ENCODE measurements at regions not wholly inside any gene's neighbourhood (a gene's known extent, or its start where the extent isn't known, plus 50 kb on each side); places are given as distances from the start of the nearest gene placed in this dataset.
"Not testable (repeated sequence)": the region's sequence is repeated elsewhere in the genome, so short reads cannot be mapped to it uniquely, and the experiment has no call there.

DNA sequence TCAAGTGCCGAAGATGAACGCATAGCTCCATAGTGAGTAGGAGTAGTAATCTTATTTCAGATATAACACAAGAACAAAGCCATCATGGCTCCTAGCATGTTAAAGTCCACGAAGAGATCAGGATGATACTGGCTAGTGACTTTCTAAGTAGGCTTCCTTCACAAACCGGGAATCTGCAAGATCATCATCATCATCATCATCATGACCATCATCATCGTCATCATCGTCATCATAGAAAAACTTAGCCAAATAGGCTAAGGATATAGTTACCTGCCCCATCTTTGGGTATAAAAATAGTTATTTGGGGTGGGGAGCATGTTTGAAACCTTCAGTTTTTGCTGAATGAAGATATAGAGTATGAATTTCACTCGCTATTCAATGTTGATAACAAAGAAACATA lies 57.9 kb downstream of the PYDC2 start:
- DNase-seq (ENCODE audit: low read depth): no peak

DNA sequence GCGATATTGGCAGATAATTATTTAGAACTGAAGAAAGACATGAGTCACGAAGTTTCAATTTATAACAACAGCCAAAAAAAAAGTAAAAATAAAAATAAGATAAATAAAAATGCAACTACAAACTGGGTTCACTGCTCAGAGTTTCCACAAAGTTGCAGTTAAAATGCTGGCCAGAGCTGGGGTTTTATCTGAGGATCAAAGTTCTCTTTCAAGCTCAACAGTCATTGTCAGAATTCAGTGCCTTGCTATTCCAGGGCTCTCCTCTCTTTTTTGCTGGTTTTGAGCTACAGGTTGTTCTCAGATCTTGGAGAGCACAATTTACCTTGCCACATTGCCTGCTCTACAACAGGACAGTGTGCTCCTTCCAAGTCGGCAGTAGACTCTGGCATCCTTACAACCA lies 60.1 kb downstream of the PYDC2 start:
- no peak for DNase-seq (ENCODE audit: low read depth)

DNA sequence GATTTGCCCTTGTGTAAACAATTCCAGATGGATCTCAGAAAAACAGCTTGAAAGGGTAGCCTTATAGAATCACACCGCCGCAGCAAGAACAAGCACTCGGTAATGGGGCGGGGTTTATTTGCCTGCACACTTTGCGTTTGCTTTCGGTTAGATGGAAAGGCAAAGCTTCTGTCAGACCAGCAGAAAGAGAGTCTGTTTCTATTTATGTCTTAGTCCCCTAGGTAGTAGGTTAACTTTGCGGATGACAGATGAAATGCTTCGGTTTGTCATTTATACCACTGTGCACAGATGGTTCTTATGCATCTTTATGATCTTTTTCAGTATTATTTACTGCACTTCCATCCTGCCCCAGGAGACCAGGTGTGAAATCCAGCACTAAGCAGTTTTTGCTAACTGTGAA lies 62.2 kb downstream of the PYDC2 start:
- DNase-seq (ENCODE audit: low read depth): no peak

DNA sequence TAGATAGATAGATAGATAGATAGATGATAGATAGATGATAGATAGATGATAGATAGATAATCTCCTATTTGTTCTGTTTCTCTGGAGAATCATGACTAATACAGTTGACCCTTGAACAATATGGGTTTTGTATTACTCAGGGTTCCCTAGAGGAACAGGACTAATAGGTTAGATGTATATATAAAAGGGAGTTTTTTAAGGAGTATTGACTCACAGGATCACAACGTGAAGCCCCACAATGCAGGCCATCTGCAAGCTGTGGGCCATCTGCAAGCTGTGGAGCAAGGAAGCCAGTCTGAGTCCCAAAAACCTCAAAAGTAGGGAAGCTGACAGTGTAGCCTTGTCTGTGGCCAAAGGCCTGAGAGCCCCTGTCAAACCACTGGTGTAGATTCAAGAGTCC lies 67.6 kb downstream of the PYDC2 start:
- DNase-seq (ENCODE audit: low read depth): peak; percentile 74

DNA sequence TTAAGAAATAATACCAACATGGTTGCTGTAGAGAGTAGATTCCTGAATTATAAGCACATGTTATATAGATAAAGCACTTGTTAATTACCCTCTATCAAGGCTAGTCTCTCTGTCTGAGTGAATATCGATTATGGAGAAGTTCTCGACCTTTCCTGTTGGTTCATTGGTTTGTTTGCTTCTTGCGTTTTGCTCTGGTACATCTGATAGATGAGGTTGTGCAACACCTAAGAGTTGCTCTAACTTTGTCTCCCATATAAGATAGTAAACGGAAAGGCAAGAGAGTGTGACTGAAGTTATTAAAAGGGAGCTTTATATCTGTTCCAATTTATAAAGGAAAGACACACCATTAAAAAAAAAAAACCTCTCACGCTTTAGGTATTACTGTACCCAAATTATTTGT lies 69.0 kb downstream of the PYDC2 start:
- DNase-seq (ENCODE audit: low read depth): no peak

- DNase-seq (ENCODE audit: low read depth): no peak
These were observed 70.5 kb downstream of the PYDC2 start for GRCh38 chr3:191531434-191531972.

GRCh38 chr3:191543018-191543417 lies 82.1 kb downstream of the PYDC2 start:
- DNase-seq (ENCODE audit: low read depth): no peak

DNA sequence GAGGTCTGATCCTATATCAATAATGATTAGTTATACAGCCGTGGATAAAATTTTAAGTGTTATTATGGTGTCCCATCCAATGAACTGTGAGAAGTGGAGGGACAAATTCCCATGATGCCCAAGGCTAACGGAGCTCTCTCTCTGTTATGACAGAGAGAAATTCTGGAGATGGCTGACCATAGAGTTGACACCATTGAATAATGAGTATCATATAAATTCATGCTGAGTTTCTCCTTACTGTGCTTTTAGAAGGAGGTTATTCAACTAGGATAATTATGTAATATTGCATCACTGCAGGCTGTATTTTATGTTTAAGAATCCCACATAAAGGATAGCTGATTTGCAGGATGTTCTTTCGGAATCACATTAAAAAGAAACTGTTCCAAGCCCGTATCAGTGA lies 82.9 kb downstream of the PYDC2 start:
- no peak for DNase-seq (ENCODE audit: low read depth)

- no peak for DNase-seq (ENCODE audit: low read depth)
These were observed 88.4 kb downstream of the PYDC2 start for GRCh38 chr3:191549357-191549756.

- no peak for DNase-seq (ENCODE audit: low read depth)
These were observed 94.1 kb downstream of the PYDC2 start for GRCh38 chr3:191555037-191555436.

- DNase-seq (ENCODE audit: low read depth): no peak
These were observed 96.4 kb downstream of the PYDC2 start for GRCh38 chr3:191557322-191557721.

DNA sequence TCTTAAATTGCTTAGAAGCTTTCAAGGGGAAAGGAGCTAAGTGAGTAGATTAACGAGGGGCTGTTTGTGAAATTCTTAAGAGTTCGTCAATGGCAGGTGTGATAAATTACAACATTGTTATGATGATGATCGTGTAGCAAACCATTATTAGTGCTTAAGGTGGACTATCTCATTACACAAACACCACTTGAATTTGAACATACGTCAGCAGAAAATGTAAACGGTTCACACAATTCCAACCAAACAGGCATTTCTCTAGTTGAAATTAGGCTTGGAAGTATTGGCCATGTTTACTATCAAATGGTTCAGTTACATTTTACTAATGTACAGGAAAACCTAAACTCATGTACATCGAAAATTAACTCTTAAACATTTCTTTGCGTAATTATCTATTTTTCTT lies 102.8 kb downstream of the PYDC2 start:
- no peak for DNase-seq (ENCODE audit: low read depth)

GRCh38 chr3:191566469-191566868 lies 105.5 kb downstream of the PYDC2 start:
- peak; percentile 26 for DNase-seq (ENCODE audit: low read depth)

GRCh38 chr3:191568206-191568605 lies 107.2 kb downstream of the PYDC2 start:
- no peak for DNase-seq (ENCODE audit: low read depth)

DNA sequence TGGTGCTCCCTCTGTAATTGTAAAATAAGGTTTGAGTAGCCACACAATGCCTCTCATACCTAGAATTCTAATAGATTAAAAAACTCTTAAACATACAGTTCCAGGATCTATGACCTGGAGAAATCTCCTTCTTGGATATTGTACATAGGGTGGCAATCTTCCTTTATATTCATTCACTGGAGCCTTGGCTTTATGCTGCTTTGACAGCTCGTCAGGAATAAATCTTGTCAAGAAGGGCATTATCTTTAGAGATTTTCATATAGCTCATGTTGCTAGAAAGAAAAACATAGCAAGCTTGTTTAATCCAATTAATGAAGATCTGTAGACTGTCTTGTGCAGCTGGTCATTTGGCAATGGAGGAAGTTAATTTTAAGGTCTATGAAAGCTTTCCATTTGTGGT lies 131.1 kb downstream of the PYDC2 start:
- DNase-seq (ENCODE audit: low read depth): no peak

DNA sequence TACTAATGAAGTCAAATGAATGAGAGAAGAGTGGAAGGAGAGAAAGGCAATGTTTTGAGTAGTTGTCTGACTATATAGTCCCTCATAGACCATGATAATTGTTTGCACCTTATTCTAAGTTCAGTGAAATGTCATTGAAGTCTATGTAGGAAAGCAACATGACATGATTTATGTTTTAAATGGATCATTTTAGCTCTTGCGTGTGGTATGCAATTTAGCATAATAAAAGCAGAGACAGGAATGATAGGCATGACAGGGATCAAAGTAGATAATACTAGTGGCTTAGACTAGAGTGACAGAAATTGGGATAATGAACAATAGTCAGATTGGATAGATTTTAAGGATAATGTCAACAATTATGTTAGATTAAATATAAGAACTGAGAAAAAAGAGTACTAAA lies 132.5 kb downstream of the PYDC2 start:
- DNase-seq (ENCODE audit: low read depth): no peak

DNA sequence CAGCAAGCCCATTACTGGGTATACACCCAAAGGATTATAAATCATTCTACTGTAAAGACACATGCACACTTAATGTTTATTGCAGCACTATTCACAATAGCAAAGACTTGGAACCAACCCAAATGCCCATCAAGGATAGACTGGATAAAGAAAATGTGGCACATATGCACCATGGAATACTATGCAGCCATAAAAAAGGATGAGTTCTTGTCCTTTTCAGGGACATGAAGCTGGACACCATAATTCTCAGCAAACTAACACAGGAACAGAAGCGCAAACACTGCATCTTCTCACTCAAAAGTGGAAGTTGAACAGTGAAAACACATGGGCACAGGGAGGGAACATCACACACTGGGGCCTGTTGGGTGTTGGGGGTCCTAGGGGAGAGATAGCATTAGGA lies 154.5 kb downstream of the PYDC2 start:
- DNase-seq (ENCODE audit: low read depth): not testable (repeated sequence)

DNA sequence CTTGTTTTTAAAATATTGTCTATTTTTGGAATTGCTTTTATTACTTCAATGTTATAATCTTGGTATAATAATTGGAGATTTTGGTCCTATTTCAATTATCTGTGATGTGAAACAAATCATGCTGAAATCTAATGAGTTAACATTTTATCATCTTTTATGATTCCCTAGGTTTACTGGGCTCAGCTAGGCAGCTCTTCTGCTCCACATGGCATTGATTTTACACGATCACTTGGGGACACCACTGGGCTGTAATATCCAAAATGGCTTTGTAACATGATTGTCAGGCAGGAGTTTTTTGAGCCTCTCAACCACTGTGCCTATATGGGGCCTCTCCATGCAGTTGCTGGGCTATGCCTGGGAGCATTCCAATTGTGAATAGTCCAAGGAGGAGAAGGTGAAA lies 163.3 kb downstream of the PYDC2 start:
- DNase-seq (ENCODE audit: low read depth): no peak

DNA sequence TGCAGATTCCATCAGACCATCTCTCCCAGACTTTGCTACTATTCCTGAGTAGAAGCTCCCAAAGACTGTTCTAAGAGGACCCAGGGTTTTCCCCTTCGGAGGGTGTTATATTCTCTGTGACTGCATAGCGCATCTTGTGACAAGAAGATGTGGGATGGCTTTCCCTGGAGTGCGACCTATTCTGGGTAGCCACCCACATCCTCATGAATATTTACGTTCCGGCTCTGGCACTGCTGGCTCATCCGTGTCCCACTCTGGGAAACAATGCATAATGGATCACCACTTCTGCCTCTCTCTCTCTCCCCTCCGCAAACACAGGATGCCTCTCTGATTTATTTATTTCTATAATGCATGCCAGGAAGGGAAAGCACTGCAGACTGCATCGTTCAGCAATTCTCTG lies 166.1 kb downstream of the PYDC2 start:
- no peak for DNase-seq (ENCODE audit: low read depth)

GRCh38 chr3:191628571-191628970 lies 167.6 kb downstream of the PYDC2 start:
- no peak for DNase-seq (ENCODE audit: low read depth)

DNA sequence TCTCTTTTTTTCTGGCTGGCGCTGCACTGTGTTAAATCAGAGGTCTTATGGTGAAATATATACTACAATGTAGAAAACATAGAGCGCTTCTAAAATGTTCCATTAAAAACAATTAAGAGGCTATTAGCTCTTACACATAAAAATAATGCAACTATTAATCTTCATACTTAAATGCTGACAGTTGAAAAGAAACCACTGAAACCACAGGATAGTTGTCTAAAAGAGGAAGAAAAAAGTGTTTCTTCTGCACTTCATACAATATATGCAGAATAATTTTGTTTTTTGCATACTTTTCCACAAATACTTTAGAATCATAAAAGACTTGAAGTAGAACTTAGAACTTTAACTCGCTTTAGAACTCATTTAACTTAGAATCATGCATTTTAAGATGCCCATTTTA lies 170.5 kb downstream of the PYDC2 start:
- no peak for DNase-seq (ENCODE audit: low read depth)

DNA sequence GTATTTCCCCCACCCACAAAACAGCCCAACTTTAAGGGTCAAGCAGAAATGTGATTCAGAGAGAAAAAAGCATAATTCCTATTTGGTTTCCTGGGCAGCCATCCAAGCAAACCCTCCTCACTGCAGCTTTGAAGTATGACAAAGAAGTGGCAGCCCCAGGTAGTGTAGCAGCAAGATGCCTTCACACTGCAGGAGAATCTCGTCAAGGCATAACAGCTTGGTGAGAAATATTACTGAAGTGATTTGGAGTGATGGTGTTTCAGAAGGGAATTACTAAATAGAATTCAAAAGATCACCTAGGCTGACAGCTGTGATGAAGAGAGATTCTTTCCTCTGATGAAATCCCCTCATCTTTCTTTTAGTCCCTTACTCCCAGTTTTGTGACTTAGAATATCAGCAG lies 173.9 kb downstream of the PYDC2 start:
- no peak for DNase-seq (ENCODE audit: low read depth)

DNA sequence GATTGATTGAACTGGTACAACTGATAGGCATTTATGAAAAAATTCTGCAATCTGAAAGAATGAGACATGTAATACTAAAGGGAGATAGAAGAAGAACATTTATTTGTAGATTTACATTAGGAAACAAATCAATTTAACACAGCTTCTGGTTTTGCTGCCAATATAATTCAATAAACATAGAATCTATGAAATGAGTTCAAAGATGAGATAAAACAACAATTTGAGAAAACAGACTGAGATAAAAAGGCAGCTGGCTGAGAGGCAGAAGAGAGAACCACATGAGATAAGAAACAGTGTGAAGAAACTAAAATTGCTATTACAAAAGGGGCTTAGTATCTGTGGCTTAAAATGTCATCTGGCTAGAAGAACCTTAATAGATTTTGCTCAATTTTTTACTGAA lies 176.6 kb downstream of the PYDC2 start:
- no peak for DNase-seq (ENCODE audit: low read depth)

DNA sequence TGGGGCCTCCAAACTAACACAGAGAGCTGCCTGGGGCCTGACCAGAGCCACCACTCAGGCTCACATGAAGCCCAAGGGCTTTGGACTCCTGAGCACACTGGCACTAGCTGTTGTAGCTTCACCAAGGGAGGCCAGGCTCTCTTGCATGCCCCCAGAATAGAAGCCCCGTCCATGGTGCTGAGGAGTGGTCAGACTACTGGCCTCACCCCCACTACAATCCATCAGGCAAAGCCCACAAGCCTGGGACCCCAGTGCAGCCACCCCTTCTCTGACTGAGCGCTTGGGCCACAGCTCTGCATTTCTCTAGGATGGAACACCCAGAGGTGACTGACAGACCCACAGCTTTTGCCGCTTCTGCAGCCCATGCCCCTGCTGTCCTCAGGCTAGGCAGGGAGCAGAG lies 180.8 kb downstream of the PYDC2 start:
- no peak for DNase-seq (ENCODE audit: low read depth)

GRCh38 chr3:191644291-191644690 lies 183.3 kb downstream of the PYDC2 start:
- no peak for DNase-seq (ENCODE audit: low read depth)

Measured in ELR (cell line).